ENCODE measurements at regions not wholly inside any gene's neighbourhood (a gene's known extent, or its start where the extent isn't known, plus 50 kb on each side); places are given as distances from the start of the nearest gene placed in this dataset.

- Histone ChIP-seq H2BK120ac (ENCODE audit: low read depth, low read length) (peak overlapping the region; percentile 26), H2BK15ac (ENCODE audit: low read length) (peak overlapping the region; percentile 87), H2BK12ac (ENCODE audit: low read length) (peak overlapping the region; percentile 80), H3K4ac (ENCODE audit: low read length) (no peak overlapping the region), H3K36me3 (replicated peaks in 1 of 2; ENCODE audit: control insufficient read depth in 2 of 2, insufficient read depth in 2 of 2, low read length in 2 of 2) (no peaks in the 10 kb centered on the region), H2AFZ (ENCODE audit: low read length) (no peak overlapping the region), H3K79me1 (ENCODE audit: low read depth, low read length) (peaks cover 2% of the 10 kb centered on the region), H3K9ac (ENCODE audit: low read depth, low read length, poor library complexity) (no peak overlapping the region), H4K8ac (ENCODE audit: low read depth, low read length) (peak overlapping the region; percentile 75), H3K18ac (ENCODE audit: low read length) (peak overlapping the region; percentile 89), H3K9me3 (replicated peaks in 1 of 2; ENCODE audit: control insufficient read depth in 2 of 2, insufficient read depth in 1 of 2, low read depth in 1 of 2, low read length in 2 of 2) (no peaks in the 10 kb centered on the region), H2BK5ac (ENCODE audit: low read length) (no peak overlapping the region), H2AK5ac (ENCODE audit: low read depth, low read length) (peak overlapping the region; percentile 70), H3K4me1 (ENCODE audit: control insufficient read depth in 2 of 2, insufficient read depth in 1 of 2, low read depth in 1 of 2, low read length in 2 of 2) (peaks cover 0 to 4% of the 10 kb centered on the region in 2 donors), H3K27me3 (ENCODE audit: control insufficient read depth in 3 of 3, insufficient read depth in 3 of 3, low read depth in 1 of 3, low read length in 3 of 3) (no peaks in the 10 kb centered on the region), H3K23ac (ENCODE audit: low read depth, low read length, poor library complexity) (no peak overlapping the region), H3K27ac (replicated peaks; ENCODE audit: low read length) (no peak overlapping the region), H4K91ac (ENCODE audit: low read depth, low read length, poor library complexity) (no peak overlapping the region), H3K4me3 (ENCODE audit: low read length in 2 of 2) (no peak overlapping the region), H3K4me2 (ENCODE audit: insufficient read depth, low read length, poor library complexity, severe bottlenecking) (no peak overlapping the region), H3K14ac (ENCODE audit: low read length) (no peak overlapping the region)
- no CpG with 5 or more reads among the region's 53 CpGs for WGBS, 2 donors (ENCODE audit: extremely low coverage in 2 of 2, insufficient read length in 2 of 2, insufficient replicate concordance in 1 of 2)
- DNase-seq (ENCODE audit: low spot score) = no peak
Observed at GRCh38 chr6:170159022-170159965, 131.6 kb downstream of the DLL1 start.

DNA sequence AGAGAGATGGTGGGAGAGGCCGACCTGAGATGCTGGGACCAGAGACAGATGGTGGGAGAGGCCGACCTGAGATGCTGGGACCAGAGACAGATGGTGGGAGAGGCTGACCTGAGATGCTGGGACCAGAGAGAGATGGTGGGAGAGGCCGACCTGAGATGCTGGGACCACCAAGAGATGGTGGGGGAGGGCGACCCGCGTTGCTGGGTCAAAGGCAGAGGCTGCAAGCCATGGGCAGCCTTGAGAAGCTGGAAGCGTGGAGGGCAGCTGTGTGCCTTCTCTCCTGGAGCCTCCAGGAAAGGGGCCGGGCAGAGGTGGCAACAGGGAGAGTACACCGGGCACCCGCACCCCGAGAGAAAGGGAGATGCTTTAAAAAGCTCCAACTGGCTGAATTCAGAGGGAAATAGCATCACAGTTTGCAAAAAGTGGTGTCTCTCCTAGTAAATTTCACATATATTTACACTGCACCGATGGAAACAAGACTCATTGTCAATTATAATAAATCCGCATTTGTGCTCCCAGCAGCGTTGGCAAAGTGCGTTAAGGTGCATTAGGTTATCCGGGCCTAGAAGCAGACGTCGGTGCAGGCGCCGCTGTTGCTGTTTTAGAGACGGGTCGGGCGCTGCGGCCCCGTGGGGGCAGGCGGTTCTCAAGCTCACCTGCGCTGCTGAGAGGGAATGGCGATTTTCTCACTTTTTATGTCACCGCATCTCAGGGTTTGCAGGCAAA is 132.4 kb downstream of the DLL1 start:
- H3K36me3 ChIP-seq (replicated peaks in 1 of 2; ENCODE audit: control insufficient read depth in 2 of 2, insufficient read depth in 2 of 2, low read length in 2 of 2) = no peaks in the 10 kb centered on the region
- no peaks in the 10 kb centered on the region for H3K9me3 ChIP-seq (replicated peaks in 1 of 2; ENCODE audit: control insufficient read depth in 2 of 2, insufficient read depth in 1 of 2, low read depth in 1 of 2, low read length in 2 of 2)
- no peak overlapping the region for H3K4me2 ChIP-seq (ENCODE audit: insufficient read depth, low read length, poor library complexity, severe bottlenecking)
- no peaks in the 10 kb centered on the region for H3K27me3 ChIP-seq (ENCODE audit: control insufficient read depth in 3 of 3, insufficient read depth in 3 of 3, low read depth in 1 of 3, low read length in 3 of 3)
- H2BK15ac ChIP-seq (ENCODE audit: low read length) = peak overlapping the region; percentile 67
- no peak overlapping the region for H3K23ac ChIP-seq (ENCODE audit: low read depth, low read length, poor library complexity)
- H3K18ac ChIP-seq (ENCODE audit: low read length) = peak overlapping the region; percentile 72
- no peak overlapping the region for H3K4ac ChIP-seq (ENCODE audit: low read length)
- H2BK5ac ChIP-seq (ENCODE audit: low read length) = no peak overlapping the region
- no peak overlapping the region for H2BK120ac ChIP-seq (ENCODE audit: low read depth, low read length)
- no peak overlapping the region for H3K9ac ChIP-seq (ENCODE audit: low read depth, low read length, poor library complexity)
- no peak overlapping the region for H3K27ac ChIP-seq (replicated peaks; ENCODE audit: low read length)
- H3K14ac ChIP-seq (ENCODE audit: low read length) = no peak overlapping the region
- H2AFZ ChIP-seq (ENCODE audit: low read length) = no peak overlapping the region
- no peak overlapping the region for H3K4me3 ChIP-seq (ENCODE audit: low read length in 2 of 2)
- DNase-seq (ENCODE audit: low spot score) = no peak
- WGBS, 2 donors (ENCODE audit: extremely low coverage in 2 of 2, insufficient read length in 2 of 2, insufficient replicate concordance in 1 of 2) = no CpG with 5 or more reads among the region's 29 CpGs
- H3K4me1 ChIP-seq (ENCODE audit: control insufficient read depth in 2 of 2, insufficient read depth in 1 of 2, low read depth in 1 of 2, low read length in 2 of 2) = peaks cover 0 to 9% of the 10 kb centered on the region in 2 donors
- H4K91ac ChIP-seq (ENCODE audit: low read depth, low read length, poor library complexity) = no peak overlapping the region
- peaks cover 2% of the 10 kb centered on the region for H3K79me1 ChIP-seq (ENCODE audit: low read depth, low read length)
- peak overlapping the region; percentile 90 for H2BK12ac ChIP-seq (ENCODE audit: low read length)
- no peak overlapping the region for H4K8ac ChIP-seq (ENCODE audit: low read depth, low read length)
- H2AK5ac ChIP-seq (ENCODE audit: low read depth, low read length) = peak overlapping the region; percentile 94

DNA sequence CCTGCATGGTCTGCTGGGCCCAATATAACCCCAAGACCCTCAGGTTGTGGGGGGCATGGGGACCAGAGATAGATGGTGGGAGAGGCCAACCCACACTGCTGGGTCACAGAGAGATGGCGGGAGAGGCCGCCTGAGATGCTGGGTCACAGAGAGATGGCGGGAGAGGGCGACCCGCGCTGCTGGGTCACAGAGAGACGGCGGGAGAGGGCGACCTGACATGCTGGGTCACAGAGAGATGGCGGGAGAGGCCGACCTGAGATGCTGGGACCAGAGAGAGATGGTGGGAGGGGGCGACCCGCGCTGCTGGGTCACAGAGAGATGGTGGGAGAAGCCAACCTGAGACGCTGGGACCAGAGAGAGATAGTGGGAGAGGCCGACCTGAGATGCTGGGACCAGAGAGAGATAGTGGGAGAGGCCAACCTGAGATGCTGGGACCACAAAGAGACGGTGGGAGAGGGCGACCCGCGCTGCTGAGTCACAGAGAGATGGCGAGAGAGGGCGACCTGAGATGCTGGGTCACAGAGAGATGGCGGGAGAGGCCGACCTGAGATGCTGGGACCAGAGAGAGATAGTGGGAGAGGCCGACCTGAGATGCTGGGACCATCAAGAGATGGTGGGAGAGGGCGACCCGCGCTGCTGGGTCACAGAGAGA is 133.2 kb downstream of the DLL1 start:
- Histone ChIP-seq H3K4me3 (ENCODE audit: low read length in 2 of 2) (no peak overlapping the region), H2BK12ac (ENCODE audit: low read length) (no peak overlapping the region), H3K4me1 (ENCODE audit: control insufficient read depth in 2 of 2, insufficient read depth in 1 of 2, low read depth in 1 of 2, low read length in 2 of 2) (peaks cover 5 to 16% of the 10 kb centered on the region in 2 donors), H3K9me3 (replicated peaks in 1 of 2; ENCODE audit: control insufficient read depth in 2 of 2, insufficient read depth in 1 of 2, low read depth in 1 of 2, low read length in 2 of 2) (no peaks in the 10 kb centered on the region), H4K91ac (ENCODE audit: low read depth, low read length, poor library complexity) (no peak overlapping the region), H2BK5ac (ENCODE audit: low read length) (no peak overlapping the region), H3K4ac (ENCODE audit: low read length) (no peak overlapping the region), H3K9ac (ENCODE audit: low read depth, low read length, poor library complexity) (no peak overlapping the region), H3K4me2 (ENCODE audit: insufficient read depth, low read length, poor library complexity, severe bottlenecking) (no peak overlapping the region), H3K79me1 (ENCODE audit: low read depth, low read length) (peaks cover 2% of the 10 kb centered on the region), H3K14ac (ENCODE audit: low read length) (no peak overlapping the region), H2AFZ (ENCODE audit: low read length) (no peak overlapping the region), H2AK5ac (ENCODE audit: low read depth, low read length) (peak overlapping the region; percentile 81), H2BK120ac (ENCODE audit: low read depth, low read length) (no peak overlapping the region), H3K27me3 (ENCODE audit: control insufficient read depth in 3 of 3, insufficient read depth in 3 of 3, low read depth in 1 of 3, low read length in 3 of 3) (no peaks in the 10 kb centered on the region), H3K18ac (ENCODE audit: low read length) (no peak overlapping the region), H3K27ac (replicated peaks; ENCODE audit: low read length) (no peak overlapping the region), H3K36me3 (replicated peaks in 1 of 2; ENCODE audit: control insufficient read depth in 2 of 2, insufficient read depth in 2 of 2, low read length in 2 of 2) (no peaks in the 10 kb centered on the region), H3K23ac (ENCODE audit: low read depth, low read length, poor library complexity) (no peak overlapping the region), H4K8ac (ENCODE audit: low read depth, low read length) (no peak overlapping the region), H2BK15ac (ENCODE audit: low read length) (peak overlapping the region; percentile 26)
- no peak for DNase-seq (ENCODE audit: low spot score)
- no CpG with 5 or more reads among the region's 28 CpGs for WGBS, 2 donors (ENCODE audit: extremely low coverage in 2 of 2, insufficient read length in 2 of 2, insufficient replicate concordance in 1 of 2)
